AG08396 (cell line): ENCODE measurements at regions not wholly inside any gene's neighbourhood (a gene's known extent, or its start where the extent isn't known, plus 50 kb on each side); places are given as distances from the start of the nearest gene placed in this dataset.

Source experiments
- DNase-seq: peaks from one replicate; pipeline ENCODE4 v3.0.0; 2012; ENCODE audit warnings: low spot score, mixed read lengths

DNA sequence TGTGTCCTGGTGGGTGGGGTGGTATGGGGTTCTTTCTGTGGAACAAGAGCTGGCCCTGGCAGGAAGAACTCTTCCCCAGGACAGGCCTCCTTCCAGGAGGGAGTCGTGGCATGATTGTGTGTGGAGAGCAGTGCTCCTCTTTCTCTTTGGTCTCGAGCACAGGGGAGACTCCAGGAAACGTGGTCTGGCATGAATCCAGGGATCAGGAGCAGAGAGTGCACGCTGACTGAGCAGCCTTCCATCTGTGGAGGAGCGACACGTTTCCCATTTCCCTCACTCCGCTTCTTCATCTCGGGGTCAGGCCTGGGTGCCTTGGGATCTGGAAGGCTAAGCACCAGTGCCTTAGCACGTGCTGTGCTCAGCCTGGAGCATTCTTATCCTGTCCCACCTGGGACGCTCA, 132.0 kb upstream of the HDAC4 start:
- no peak for DNase-seq

DNA sequence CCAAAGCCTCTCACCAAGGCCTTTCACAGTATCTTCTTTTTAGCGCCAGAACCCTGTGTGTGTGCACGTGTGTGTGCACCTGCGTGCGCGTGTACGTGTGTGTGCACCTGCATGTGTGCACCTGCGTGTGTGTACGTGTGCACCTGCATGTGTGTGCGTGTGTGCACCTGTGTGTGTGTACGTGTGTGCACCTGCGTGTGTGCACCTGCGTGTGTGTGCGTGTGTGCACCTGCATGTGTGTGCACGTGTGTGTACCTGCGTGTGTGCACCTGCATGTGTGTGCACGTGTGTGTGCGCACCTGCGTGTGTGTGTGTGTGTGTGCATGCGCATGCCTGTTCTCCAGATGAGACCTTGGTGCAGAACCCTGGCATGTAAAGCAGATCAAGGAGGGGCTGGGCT, 131.4 kb upstream of the HDAC4 start:
- DNase-seq: no peak

DNA sequence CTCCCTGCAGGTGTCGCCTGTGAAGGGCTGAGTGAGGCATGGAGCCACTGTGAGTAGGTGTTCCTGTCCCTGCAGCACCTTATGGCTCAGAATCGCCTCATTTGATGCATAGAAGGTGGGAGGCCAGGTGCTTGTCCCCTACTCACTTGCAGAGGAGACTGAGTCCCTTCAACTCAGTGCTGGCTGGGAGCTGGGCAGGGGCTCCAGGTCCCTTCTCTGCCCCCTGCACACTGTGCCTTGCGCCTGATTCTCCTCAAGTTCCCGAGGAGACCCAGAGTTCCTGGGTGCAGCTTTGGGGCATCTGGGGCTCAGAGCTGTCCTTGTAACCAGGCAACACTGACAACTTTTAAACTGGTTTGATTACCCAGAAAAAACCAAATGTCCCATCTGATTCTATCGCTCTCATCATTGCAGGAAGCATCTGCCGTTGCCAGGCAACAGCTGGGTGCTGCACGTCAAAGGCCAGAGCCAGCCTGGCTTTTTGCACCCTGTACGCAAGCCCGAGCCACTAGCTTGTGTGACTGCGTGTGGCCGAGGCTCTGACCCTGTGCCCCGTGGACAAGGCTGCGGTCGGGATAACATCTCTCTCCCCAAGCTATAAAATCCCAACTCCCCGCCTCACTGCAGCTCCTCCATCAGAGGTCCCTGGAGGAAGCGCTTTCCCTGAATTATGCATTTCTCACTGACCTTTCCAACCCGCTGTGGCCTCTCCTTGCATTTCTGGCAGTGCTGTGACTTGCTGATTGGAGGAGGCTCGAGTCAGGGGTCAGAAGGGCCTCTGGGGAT, 130.8 kb upstream of the HDAC4 start:
- DNase-seq: no peak

DNA sequence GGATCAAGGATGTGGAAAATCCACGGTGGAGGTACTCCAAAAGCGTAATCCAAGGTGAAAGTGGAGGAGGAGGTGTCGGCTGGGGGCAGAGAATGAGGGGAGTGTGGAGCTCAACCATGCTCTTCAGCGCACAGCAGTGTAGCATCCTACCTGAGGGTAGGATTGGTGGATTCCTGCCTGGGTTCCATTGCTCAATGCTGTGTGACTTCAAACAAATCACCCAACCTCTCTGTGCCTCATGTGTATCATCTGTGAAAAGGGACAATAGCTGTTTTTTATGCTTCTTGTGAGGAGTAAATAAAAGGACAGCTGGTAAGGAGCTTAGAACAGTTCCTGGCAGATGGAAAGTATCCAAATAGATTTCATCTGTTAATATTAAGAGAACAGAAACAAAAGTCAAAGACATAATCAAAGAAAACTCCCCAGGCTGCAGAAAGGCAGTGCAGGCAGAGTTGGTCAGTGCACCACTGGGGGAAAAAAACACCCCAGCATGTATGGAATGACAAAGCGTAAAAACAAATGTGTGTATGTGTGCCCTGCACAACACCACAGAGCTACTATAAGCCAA, 130.0 kb upstream of the HDAC4 start:
- DNase-seq: no peak

DNA sequence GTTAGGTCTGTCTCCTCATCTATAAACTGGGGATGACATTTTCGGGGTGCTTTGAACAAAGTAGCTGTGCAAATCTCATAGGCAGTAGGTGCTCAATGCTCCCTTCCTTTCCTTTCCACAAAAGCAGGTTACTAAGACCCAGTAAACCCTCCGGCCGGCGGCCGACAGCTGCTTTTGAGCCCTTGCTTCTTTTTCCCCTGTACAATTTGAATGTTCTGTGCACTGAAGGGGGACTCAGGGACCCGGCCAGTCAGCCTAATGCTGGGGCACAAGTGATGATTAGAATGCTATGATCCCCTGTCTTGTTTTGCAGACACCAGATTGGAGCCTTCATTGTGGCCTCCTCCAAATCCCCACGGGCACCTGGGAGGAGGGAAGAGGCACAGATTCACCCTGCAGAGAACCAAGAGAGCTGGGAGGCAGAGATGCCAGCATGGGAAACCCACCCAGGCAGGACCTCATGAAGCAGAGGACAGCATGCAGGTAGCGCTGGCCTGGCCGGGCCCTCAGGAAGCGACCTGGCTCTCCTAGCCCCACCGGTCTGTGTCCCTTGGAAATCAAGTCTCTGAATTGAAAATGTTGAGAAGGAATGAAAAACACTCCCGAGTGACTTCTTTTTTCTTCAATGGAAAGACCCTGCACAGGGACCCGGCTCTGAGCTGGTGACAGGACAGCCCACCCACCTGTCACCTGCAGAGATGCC, 128.6 kb upstream of the HDAC4 start:
- DNase-seq: no peak

DNA sequence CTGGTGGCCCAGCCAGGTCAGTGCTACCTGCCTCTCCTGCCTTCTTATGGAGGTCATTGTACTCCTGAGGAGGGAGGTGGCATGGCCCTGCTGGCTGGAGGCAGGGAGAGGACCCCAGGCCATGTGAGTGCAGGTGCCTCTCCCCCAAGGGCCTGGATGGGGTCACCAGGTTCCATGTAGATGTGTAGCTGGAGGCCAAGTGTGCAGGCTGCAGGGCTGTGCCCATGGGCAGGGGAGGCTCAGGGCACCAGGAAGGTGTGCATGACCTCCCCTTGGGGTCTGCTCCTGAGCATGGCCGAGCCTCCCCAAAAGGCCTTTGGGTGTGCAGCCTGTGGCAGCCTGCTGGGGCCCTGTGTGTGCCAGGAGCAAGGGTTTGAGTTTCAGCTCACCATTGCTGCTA, 128.1 kb upstream of the HDAC4 start:
- DNase-seq: no peak

DNA sequence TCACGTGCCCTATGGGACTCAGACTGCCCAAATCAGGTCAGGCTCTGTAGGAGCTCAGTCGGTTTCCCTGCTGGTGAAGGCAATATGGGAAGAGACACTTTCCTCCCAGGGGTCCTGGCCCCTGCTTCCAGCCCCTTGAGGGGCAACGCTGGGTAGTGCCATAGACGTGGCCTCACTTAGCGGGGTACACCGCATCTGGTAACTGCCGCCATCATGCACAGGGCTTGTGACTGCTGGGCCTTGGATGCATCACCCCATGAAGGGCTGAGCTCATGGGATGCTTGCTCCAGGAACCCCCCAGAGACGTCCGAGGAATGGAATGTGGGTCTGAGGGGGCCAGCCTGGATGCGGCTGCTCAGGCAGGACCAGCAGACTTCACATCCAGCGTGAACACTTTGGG, 127.3 kb upstream of the HDAC4 start:
- no peak for DNase-seq

DNA sequence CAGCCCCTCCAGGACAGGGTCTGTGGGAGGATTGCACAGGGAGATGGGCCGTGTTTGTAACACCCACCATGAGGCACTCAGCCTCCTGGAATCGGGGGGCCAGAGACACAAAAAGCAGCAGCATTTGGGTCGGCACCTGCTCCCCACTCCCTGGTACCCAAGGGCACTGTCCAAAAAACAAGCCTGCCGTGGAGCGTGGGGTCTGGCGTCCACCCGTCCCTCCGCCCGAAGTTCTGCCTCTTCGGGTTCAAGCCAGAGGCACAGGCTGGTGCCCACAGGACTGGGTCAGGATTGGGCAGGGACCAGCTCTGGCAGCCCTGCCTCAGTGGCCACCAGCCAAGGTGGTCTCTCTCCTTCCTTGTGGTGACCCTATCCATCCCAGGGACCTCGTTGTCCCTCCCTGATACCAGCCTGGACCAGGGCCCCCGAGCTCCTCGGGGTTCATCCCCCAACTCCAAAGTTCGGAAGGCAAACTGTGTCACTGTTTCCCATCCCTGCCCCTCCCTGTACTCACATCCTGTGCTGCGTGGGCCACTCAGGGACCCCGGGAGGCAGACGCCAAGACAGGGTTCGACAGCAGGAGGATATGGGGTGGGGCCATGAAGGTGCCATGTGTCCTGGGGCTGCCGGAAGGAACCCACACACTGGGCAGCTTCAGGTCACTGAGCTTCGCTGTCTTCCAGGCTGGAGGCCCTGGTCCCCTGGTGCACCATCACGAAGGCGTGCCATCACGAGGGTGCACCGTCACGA, 126.0 kb upstream of the HDAC4 start:
- DNase-seq: no peak

DNA sequence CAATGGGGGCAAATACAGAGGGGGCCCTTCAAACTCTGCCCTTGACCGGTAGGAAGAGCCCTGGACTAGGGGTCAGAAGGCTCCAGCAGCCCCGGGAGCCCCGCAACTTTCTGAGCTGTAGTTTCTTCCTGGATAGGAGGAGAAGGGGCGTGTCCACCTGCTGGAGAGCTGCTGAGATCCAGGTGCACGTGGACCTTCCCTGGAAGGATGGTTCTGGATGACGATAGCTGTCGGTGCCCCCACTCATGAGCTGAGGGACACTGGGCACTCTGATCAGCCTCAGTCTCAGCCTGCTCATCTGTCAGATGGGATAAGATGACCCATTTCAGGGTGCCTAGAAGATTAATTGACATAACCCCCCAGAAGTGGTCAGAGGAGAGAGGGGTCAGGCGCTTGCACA, 125.2 kb upstream of the HDAC4 start:
- no peak for DNase-seq

DNA sequence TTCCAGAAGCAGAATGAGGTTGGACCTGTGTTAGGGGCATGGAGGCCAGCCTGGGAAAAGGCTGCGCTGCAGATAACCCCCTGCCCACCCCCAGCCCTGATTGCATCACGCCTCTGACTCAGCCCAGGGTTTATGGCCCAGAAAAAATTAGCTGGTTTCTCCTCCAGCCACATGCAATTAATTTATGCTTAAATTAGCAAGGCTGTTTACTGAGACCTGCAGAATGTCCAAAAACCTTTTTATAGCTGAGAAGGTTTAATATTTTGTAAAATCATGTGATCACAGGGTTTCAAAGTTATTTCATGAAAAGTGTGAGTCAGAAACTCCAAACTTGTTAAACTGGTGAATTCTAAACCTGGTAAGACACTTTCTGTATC, 123.1 kb upstream of the HDAC4 start:
- no peak for DNase-seq

DNA sequence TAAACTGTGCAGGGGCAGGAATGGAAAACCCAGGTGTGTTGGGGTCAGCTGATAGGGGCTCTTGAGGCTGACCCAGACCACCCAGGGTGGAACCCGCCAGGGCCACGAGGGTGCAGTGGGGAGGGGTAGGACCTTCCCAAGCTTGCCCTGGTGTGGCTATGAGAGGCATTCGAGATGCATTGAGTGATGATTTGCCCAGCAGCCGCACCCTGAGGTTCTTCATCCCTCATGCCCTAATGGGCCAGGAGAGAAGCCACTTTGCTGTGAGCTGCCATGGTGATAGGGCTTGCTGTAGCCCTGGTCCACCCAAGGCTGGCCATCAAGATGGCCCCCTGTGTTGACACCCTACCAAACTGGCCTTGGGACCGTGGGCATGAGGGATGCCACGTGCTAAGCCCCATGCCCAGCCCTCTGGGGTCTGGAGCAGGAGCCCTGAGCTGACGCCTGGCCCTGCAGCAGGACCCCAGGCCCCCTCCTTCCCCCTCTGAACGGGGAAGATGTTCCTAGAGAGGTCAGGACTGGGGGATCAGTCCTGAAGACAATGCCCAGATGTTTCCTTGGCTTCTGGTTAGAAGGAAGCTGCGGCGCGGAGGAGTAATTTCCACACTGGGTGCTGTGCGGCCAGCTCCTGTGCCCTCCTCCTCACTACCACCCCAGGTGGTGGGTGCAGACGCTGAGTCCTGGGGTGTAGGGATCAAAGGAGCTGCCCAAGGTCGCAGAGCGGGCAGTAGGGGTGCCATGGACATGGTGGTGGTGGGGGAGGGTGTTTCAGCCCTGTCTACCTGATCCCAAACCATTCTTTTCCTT, 122.5 kb upstream of the HDAC4 start:
- no peak for DNase-seq

DNA sequence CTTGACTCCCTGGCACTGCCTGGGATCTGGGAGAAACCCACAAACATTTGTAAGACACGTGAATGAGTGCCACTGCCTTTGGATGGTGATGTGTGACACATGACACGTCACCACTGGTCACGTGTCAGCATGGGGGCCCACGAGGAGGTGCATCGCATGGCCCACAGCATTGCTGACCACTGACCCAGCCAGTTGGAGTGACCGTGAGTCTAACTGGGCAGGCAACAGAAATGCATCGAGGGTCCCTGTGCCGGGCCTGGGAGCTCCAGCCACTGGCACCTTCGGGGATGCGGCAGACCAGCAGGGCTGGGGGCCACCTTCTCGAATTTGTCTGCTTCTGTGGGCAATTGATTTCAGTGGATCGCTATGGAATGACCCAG, 121.9 kb upstream of the HDAC4 start:
- no peak for DNase-seq

DNA sequence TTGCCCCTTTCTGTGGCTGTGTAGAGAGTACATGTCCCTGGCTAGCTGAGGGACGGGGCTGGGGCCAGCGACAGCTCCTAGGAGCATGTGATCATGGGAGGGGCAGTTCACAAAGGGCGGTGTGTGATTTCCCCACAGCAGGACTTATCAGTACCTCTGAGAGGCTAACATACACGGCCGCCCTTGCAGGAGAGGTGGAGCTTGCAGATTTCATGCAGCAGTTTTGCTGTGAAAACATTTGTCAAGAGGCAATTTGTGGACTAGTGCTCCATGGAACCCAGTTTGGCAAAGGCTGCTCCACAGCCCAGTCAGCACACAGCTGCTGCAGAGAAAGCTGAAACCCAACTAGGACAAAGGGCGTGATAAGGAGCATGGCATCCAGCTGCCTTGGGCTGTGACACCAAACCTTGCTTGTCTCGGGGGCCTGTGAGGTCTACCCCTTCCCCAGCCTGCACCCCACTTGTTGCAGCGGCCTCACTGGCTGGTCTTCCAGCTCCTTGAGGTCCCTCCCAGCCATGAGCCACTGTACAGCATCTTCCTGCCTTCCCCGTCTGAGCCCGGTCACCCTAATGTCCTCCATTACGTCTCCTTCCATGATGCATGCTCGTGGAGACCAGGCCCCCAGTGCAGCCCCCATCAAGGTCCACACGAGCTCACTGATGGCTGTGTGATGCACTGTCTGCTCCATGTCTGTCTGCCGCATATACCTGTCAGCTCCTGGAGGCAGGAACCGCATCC, 121.4 kb upstream of the HDAC4 start:
- no peak for DNase-seq

DNA sequence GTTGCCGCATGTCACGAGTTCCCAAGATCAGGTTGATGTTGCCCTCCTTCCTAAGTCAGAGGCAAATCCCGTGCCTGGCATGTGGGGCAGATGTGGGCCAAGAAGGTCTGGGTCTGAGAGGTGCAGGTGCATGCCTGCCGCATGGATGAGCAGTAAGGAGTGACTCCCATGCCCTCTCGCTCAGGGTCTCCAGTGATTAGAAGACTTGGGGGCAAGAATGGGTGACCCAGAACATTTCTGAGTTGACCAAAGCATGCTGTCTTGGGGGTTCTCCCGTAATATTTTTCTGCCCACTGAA, 120.6 kb upstream of the HDAC4 start:
- no peak for DNase-seq

DNA sequence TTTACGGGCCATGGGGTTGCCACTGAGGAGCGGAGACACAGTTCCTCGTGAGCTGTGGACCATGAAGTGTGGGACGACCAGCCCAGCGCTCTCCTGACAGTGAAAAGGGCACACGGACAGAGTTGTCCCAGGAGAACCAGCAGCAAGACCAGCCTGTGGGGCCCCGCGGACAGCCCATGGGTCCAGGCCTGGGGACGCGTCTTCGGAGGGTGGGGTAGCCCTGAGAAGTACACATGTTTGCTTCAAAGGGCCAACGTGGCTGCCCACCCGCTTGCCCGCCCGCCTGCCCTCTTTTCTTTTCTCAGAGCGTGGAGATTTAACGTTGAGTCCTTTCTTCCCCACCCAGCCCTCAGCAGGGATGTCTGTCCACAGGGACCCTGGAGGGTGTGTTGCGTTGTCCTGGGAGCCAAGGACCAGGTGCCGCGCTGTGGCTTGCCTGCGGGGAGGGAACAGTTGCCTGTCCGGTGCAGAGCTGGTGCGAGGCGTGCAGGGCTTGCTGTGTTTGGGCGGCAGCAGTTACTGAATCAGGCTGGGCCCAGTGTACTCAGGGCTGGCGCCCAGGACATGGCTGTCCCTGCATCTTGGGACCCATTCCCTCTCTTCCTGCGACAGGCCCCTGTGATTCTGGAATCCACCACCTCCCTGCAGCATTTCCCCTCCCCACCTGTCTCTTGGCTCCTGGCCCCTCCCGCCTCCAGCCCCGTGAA, 120.1 kb upstream of the HDAC4 start:
- DNase-seq: no peak

DNA sequence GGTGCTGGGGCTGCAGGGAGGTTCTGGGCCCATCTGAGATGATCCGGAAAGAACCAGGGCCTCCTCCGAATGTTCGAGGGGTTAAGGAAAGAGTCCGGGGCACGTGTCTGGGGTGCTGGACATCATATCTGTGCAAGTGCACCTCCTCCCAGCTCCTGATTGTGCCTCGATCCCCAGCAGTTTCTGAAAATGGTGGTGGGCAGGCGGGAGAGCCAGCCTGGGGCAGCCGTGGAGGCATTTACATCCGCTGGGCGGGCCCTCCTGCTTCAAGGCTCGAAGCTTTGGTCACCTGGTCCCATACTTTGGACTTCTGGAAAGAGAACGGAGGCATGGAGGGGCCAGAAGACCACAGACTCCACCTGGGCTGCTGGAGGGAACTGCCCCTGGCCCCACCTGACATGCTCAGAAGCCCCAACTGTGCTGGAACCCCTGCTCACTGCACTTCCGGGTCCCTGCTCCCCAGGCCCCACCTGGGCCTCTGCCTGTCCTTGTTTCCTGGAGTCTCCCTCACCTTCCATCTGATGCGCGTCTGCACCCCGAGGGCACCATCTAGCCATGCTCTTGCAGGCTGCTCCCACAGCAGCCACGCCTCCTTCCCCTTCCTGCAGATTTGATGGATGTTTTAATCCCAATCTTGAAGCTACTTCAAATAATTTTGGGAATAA, 119.2 kb upstream of the HDAC4 start:
- DNase-seq: no peak

DNA sequence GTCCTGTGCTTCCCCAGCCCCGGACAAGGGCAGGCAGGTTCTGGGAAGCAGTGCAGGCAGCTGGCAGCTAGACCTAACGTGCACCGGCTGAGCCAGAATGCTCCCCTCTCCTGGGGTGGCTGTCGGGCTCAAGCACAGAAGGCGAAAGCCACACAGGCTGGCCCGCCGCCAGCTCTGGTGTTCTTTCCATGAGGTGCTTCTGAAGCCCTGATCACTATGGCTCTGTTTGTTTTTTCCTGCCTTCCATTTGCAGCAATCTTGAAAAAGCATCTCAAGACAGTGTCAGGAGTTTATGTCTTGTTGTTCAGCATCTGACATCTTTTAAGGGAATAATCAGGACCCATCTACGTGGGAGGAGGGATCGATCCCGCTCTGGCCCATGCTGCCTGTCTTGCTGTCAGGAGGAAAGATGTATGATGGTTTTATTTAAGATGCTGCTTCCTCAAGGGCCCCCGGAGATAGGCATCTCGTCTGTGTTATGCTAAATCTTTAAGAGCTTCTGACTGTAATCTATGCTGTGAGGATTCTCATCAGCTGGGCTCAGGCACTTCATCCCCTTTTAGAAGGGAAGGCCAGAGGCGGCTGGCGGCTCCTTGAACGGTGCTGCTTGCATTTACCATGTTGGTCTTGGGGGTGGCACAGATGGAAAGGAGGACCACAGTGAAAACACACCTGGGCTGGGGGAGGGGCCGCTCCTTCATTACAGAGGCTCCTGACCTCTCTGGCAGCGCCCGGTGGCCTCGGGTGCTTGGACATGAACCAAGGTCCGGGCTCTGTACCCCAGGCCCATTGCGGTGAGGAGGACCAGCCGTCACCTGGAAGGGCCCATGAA, 118.5 kb upstream of the HDAC4 start:
- no peak for DNase-seq

DNA sequence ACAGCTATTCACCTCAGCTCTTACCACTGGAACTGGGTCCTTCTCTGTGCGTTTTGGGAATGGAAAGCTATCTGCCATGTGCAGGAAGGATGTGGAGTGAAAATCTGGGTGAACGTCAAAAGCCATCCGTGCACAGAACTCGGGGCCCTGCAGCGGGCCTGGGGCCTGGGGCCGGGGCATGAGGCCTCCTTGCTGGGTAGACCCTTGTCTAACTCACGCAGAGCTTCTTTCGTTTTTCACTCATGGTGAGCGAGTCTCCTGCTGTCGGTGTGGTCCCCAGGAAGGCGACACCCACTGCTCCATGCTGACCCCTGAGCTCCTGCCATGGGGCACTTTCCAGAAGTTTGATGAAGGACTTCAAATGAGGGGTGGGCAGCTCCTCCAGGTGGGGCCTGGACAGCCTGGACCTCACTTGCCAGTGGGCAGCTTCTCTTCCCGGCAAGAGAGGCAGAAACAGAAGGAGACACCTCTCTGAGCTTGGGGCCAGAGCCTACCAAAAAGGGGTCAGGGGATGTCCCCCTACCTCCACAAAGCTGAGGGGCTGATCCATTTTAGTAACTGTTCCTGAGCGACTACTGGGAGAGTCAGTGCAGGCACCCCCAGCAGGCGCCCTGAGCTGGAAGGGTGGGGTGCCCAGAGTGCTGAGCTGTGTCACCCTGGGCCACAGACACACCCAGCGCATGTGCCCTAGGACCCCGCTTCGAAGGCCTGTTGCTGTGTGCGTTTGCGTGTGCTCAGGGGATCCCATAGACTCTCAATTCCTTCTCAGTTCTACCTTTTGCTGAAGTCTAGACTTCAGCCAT, 117.7 kb upstream of the HDAC4 start:
- DNase-seq: no peak

DNA sequence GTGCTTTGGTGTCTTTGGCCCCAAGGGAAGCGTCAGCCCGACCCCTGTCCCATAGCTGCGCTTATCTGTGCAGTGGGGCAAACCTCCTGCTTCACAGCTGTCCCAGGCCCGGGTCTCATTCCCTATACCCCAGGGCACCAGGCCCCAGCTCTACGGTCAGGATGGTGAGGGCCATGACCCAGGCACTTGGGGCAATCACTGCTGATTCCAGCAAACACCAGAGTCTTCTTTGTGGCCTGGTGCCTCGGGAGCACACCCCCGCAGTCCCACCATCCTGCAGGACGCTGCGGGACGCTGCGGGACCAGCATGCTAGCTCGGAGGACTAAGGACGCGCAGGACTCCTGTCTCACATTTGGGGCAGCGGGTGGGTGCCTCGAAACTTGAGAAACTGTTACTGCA, 116.9 kb upstream of the HDAC4 start:
- no peak for DNase-seq
